ENCODE measurements at regions not wholly inside any gene's neighbourhood (a gene's known extent, or its start where the extent isn't known, plus 50 kb on each side); places are given as distances from the start of the nearest gene placed in this dataset.
"Not testable (repeated sequence)": the region's sequence is repeated elsewhere in the genome, so short reads cannot be mapped to it uniquely, and the experiment has no call there.

- DNase-seq: peak; percentile 58
These were observed 52.2 kb upstream of the MKI67 start for GRCh38 chr10:128178302-128178958.

DNA sequence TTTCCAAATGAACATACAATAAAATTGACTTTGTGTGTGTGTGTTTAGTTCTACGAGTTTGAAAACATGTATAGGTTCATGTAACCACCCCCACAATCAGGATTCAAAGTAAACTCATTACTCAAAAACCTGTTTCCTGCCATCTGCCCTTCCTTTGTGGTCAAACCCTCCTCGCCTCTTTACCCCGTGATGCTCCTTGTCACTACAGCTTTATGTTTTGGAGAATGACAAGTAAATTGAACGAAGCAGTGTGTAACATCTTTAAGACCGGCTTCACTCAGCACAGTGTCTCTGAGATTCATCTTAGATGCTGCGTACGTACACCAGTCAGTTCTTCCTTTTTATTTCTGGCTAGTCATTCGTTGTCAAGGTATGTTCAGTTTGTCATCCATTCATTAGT lies 54.6 kb upstream of the MKI67 start:
- DNase-seq: peak; percentile 29

GRCh38 chr10:128185627-128186026 lies 59.4 kb upstream of the MKI67 start:
- no peak for DNase-seq

- DNase-seq: peak; percentile 39
These were observed 61.0 kb upstream of the MKI67 start for GRCh38 chr10:128186959-128187787.

DNA sequence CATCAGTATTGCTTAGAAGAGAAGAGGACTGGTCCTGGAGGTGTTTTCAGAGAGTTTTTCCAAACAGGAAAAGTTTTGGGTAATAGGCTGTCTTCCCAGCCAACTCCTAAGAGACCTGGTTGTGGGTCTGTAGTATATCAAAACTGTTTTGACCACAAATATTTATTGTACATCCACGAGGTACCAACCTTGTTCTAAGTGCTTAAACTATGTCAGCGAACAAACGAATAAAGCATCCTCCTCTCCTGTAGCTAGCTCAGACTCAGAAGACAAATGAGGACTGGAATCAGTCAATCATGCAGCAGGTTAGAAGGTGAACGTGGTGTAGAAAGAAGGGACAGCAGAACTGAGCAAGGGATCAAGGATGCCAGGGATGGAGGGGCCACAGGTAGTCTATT lies 61.6 kb upstream of the MKI67 start:
- no peak for DNase-seq

GRCh38 chr10:128189176-128189575 lies 63.0 kb upstream of the MKI67 start:
- no peak for DNase-seq

DNA sequence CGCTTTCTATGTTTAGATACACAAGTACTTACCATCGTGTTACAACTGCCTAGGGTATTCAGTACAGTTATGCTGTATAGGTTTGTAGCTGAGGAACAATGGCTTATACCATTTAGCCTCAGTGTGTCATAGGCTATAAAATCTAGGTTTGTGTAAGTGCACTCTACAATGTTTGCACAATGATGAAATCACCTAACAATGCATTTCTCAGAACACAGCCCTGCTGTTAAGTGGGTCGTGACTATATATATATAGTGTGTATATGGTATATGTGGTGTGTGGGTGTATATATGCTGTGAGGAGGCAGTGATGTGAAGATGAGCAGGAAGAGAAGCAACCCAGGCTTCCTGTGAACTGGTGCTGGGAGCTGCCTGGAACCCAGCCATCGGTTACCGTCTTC lies 65.6 kb upstream of the MKI67 start:
- DNase-seq: no peak

DNA sequence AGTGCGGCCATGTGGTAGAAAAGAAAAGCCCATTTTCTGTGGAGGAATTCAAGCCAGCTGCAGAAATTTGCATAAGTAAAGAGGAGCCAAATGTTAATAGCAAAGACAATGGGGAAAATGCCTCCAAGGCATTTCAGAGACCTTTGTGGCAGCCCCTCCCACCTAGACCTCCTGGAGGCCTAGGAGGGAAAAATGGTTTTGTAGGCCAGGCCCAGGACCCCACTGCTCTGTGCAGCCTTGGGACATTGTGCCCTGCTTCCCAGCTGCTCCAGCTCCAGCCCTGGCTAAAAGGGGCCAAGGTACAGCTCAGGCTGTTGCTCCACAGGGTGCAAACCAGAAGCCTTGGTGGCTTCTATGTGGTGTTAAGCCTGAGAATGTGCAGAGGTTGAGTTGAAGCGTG lies 75.6 kb upstream of the MKI67 start:
- DNase-seq: not testable (repeated sequence)

DNA sequence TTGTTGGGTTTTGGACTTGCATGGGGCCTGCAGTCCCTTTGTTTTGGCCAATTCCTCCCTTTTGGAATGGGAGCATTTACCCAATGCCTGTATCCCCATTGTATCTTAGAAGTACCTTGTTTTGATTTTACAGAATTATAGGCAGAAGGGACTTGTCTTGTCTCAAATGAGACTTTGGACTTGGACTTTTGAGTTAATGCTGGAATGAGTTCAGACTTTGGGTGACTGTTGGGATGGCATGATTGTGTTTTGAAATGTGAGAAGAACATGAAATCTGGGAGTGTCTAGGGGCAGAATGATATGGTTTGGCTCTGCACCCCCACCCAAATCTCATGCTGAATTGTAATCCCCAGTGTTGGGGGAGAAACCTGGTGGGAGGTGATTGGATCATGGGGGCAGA lies 76.8 kb upstream of the MKI67 start:
- no peak for DNase-seq

DNA sequence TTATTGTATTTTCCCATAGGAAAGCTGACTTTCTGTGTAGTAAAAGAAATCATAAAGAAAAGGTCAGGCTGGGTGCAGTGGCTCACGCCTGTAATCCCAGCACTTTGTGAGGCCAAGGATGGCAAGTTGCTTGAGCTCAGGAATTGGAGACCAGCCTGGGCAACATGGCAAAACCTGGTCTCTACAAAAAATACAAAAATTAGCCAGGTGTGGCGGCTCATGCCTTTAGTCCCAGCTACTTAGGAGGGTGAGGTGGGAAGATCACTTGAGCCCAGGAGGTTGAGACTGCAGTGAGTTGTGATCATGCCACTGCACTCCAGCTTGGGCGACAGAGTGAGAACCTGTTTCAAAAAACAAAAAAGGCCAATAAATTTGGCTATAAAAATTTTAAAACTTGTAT lies 79.4 kb upstream of the MKI67 start:
- not testable (repeated sequence) for DNase-seq

GRCh38 chr10:128206676-128207075 lies 80.5 kb upstream of the MKI67 start:
- no peak for DNase-seq

DNA sequence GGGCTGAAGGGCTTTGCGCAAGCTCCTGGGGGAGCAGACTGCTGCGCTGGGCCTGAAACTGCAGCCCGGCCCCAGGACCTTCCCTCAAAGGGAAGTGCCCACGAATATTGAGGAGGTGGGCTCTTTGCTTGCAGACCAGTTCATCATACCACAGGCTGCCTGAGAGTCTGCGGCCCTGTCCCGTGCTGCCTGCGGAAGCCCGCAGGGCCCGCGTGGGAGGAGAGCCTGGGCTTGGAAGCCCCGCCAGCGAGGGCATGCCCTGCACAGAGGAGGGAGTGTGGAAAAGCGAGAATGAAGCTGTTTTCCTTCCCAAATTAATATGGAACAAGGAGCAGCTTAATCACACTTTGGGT lies 83.6 kb upstream of the MKI67 start:
- no peak for DNase-seq

DNA sequence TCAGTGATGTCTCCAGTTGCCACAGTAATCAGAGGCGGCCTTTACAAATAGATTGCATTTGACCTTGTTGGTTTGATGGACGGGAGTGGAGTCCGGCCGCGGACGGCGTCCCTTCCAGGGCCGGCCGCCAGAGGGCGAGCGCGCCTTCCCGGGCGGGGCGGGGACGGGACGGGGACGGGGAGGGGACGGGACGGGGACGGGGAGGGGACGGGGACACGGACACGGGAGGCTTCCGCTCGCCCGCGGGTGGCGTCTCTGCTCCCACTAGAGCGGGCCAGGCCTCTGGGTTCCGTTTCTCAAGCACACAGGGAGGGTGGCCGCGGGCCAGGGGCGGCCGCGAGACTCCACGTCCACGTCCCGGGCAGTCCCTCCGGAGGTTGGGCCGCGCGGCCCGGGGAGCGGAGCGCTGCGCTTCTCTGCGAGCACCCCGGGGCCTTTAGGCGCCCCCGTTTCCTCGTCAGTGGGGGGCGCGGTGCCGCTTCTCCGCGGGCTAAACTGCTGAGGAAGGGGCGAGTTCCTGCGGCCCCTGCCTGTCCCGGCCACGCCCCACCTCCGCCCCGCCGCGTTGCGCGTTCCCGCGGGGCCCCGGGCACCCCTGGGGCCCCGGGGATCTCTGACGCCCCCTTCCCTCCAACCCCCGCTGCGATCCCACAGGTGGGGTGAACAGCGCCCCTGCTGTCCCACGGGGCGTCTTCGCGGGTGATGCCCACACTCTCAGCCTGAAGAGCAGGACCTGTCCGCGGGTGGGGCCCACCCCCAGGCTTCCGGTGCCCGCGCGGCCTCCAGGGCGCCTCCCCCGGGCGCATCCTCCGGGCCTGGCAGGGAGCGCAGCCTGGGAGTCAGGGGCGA lies 84.2 kb upstream of the MKI67 start:
- DNase-seq: peak; percentile 78

DNA sequence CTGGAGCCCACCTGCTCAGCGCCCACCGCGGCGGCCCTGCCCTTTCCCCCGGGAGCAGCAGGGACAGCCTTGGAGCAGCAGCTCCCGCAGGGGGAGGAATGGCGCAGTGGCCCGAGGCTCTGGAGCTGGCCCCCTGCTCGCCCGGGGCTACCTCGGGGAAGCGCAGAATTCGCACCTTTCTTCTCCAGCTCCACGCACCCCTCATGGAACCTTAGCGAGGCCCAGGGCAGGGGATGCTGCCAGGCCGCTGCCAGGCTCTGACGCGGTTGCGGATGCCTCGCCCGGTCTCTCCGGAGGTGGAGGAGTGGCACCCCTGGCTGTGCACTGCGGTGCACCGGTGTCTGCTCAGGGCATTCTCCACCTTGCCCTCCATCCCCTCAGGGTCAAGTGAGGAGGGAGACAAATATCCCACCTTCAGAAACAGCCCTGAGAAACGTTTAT lies 84.9 kb upstream of the MKI67 start:
- no peak for DNase-seq

- peak; percentile 89 for DNase-seq
These were observed 85.9 kb upstream of the MKI67 start for GRCh38 chr10:128211953-128212727.

DNA sequence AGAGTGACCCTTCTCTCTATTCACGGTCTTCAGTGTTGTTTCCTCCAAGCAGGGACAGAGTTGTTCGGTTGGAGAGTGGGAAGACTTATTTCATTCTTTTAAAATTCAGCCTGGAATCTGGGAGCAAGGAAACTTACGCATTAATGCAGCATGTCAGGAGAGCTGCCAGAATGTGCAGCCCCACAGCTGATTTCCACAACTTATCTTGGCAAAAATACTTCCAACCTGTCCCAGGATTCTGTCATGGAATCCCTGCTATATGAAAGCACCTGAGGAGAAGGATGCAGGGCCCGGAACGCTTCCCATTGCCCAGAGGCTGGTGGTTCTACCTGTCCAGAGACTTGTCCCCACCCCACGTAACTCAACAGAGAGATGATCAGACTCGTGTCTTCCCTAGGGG lies 86.9 kb upstream of the MKI67 start:
- DNase-seq: no peak

DNA sequence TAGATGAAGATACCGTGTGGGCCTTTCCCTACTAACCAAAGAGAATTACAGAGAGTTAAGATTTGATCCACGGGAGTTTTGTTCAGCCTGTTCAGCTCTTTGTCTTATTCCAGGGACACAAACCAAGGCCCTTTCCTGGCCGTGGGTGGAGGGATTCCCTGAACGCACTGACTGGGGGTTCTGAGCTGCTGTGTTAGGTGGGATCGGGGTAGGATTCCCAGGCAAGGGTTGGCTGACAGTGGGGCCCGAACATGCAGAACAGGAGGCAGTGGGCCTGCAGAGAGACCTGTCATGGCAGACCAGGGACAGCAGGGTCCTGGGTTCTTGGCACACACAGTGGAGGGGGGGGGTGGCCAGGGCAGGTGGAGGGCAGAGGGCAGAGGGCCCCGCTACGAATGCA lies 89.5 kb upstream of the MKI67 start:
- no peak for DNase-seq

- DNase-seq: no peak
These were observed 90.9 kb upstream of the MKI67 start for GRCh38 chr10:128217136-128217535.

DNA sequence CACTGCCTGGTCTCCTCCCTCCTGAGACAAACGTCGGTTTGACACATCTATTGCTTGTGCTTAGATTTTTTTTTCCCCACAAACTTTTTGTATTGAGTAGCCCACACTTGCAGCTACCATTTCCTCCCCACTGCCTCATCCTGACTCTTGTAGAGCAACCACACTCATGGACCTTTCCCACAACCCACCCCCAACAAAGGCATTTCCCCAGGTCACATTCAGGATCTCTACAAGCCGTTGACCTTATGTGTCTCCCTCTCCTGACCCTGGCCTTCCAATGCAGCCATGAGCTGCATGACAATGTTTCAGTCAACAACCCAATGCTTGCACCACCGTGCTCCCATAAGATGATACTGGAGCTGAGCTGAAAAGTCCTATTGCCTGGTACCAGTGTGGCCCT lies 91.9 kb upstream of the MKI67 start:
- DNase-seq: no peak

DNA sequence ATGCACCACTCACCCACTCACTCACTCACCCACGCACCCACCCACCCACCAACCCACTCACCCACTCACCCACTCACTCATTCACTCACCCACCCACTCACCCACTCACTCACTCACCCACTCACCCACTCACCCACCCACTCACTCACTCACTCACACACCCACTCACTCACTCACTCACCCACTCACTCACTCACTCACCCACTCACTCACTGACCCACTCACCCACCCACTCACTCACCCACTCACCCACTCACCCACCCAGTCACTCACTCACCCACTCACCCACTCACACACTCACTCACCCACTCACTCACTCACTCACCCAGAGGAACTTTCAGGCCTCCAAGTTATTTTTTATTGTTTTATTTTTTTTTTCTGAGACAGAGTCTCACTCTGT lies 93.1 kb upstream of the MKI67 start:
- no peak for DNase-seq

- DNase-seq: no peak
These were observed 93.8 kb upstream of the MKI67 start for GRCh38 chr10:128220021-128220420.

DNA sequence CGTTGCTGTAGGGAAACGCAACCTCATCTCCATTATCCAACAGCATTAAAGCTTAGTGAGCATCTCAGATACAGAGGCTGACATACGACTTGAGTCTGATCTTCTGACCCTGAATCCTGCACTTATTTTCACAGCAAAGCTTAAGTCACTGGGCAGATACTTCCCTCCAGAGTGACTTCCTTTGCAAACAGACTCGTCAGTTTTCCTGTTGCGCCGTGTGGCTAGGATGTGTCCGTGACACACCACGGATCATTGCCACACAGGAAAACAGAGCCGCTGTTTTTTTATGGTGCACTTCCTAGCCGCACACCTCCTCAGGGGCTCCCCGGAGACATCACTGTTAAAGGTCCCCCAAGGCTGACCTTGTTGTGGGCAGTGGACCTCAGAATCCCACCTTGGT lies 94.9 kb upstream of the MKI67 start:
- no peak for DNase-seq

DNA sequence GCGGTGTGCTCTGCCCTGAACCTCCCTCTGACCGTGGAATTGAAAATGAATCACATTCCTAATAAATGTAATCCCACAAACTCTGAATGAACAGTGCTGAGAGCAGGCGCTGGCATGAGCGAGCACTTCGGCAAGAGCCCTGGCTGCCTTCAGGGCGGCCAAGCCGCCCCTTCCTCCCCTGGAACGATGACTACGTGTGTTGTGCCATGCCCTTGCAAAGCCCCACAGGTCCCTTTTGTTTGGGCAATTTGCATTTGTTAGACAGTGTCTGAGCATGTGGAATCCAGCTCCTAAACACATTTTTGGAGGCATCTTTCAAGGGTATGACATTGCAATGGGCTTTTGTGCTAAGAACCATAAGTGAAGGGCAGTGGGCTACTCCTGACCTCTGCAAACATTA lies 95.6 kb upstream of the MKI67 start:
- DNase-seq: no peak
